ENCODE measurements at regions not wholly inside any gene's neighbourhood (a gene's known extent, or its start where the extent isn't known, plus 50 kb on each side); places are given as distances from the start of the nearest gene placed in this dataset.

GRCh38 chr1:36605942-36606640 is 123.4 kb upstream of the CSF3R start:
- TF ChIP-seq, protein P1, sequence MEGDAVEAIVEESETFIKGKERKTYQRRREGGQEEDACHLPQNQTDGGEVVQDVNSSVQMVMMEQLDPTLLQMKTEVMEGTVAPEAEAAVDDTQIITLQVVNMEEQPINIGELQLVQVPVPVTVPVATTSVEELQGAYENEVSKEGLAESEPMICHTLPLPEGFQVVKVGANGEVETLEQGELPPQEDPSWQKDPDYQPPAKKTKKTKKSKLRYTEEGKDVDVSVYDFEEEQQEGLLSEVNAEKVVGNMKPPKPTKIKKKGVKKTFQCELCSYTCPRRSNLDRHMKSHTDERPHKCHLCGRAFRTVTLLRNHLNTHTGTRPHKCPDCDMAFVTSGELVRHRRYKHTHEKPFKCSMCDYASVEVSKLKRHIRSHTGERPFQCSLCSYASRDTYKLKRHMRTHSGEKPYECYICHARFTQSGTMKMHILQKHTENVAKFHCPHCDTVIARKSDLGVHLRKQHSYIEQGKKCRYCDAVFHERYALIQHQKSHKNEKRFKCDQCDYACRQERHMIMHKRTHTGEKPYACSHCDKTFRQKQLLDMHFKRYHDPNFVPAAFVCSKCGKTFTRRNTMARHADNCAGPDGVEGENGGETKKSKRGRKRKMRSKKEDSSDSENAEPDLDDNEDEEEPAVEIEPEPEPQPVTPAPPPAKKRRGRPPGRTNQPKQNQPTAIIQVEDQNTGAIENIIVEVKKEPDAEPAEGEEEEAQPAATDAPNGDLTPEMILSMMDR (IDR thresholded peaks at IDR 0.05; ENCODE audit: low read depth, low read length), result no peak
- TF ChIP-seq EZH2phosphoT487 (IDR thresholded peaks at IDR 0.05; ENCODE audit: low read depth), result no peak
